GM12891 (cell line): ENCODE measurements at regions not wholly inside any gene's neighbourhood (a gene's known extent, or its start where the extent isn't known, plus 50 kb on each side); places are given as distances from the start of the nearest gene placed in this dataset.

Source experiments
- POLR2A ChIP-seq: IDR thresholded peaks from 2 replicates; pipeline ENCODE4 v1.6.1; 2011; ENCODE audit warnings: low read depth, low read length, control low read depth
- POLR2AphosphoS5 ChIP-seq: IDR thresholded peaks from 2 replicates; pipeline ENCODE4 v1.6.1; 2011; ENCODE audit warnings: low read depth, low read length, control low read depth
- POU2F2 ChIP-seq: IDR thresholded peaks from 2 replicates; pipeline ENCODE4 v1.6.1; 2011; ENCODE audit warnings: low read depth, mild to moderate bottlenecking, control low read depth, low read length, moderate library complexity
- SPI1 ChIP-seq: IDR thresholded peaks from 2 replicates; pipeline ENCODE4 v1.6.1; 2011; ENCODE audit warnings: low read depth, low read length, control low read depth
- TAF1 ChIP-seq: IDR thresholded peaks from 2 replicates; pipeline ENCODE4 v1.6.1; 2011; ENCODE audit warnings: low read depth, low read length, control low read depth

DNA sequence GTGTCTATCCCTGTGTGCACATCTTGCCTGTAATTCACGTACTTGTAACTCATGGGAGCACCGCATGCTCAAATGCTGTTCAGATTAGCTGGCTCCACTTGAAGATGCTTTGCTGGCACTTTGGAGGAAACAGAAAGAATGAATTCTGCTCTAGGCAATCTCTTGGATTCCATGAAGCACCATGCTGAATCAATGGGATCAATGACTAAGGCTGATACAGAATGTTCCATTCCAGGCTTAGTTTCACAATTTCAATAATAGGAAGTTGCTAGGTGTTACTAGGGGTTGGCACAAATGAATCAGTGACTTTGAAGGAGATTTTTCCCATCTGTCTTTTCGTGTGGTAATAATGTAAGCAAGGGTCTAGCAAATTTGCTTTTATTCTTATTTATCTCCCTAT lies 328.8 kb downstream of the OSR1 start:
- TF ChIP-seq POLR2AphosphoS5 (no peak), POLR2A (no peak), SPI1 (no peak), TAF1 (no peak), POU2F2 (no peak)
